Liver (tissue), 3 donors: ENCODE measurements at regions not wholly inside any gene's neighbourhood (a gene's known extent, or its start where the extent isn't known, plus 50 kb on each side); places are given as distances from the start of the nearest gene placed in this dataset.

ENCODE experiments used
- ATF3 ChIP-seq: IDR thresholded peaks from 2 replicates; pipeline ENCODE4 v1.6.1; 2016; ENCODE audit warnings: antibody characterized with exemption
- CTCF ChIP-seq: fragments of 150-350 bp; IDR thresholded peaks from 2 replicates; pipeline ENCODE4 v1.5.1; 2017; ENCODE audit warnings: improper control_type of control experiment, low read depth, low read length; ENCODE audit not compliant: missing input control
- EGR1 ChIP-seq, 2 donors: IDR thresholded peaks; 2 replicates each; pipeline ENCODE4 v1.6.1; 2016 to 2018; ENCODE audit warnings: antibody characterized with exemption in 2 of 2, low read depth in 2 of 2
- FOXA1 ChIP-seq: IDR thresholded peaks from 2 replicates; pipeline ENCODE4 v1.6.1; 2016; ENCODE audit warnings: antibody characterized with exemption
- HNF4G ChIP-seq: IDR thresholded peaks from 2 replicates; pipeline ENCODE4 v1.6.1; 2016; ENCODE audit warnings: antibody characterized with exemption
- JUND ChIP-seq, 2 donors: IDR thresholded peaks; 2 replicates each; pipeline ENCODE4 v1.6.1; 2016; ENCODE audit warnings: antibody characterized with exemption in 2 of 2
- MAX ChIP-seq: IDR thresholded peaks from 2 replicates; pipeline ENCODE4 v1.6.1; 2016; ENCODE audit warnings: antibody characterized with exemption
- NR2F2 ChIP-seq: IDR thresholded peaks from 2 replicates; pipeline ENCODE4 v1.6.1; 2016; ENCODE audit warnings: antibody characterized with exemption
- RAD21 ChIP-seq, 2 donors: IDR thresholded peaks; 2 replicates each; pipeline ENCODE4 v1.6.1; 2016; ENCODE audit warnings: antibody characterized with exemption in 2 of 2, mild to moderate bottlenecking in 2 of 2
- SP1 ChIP-seq: IDR thresholded peaks from 2 replicates; pipeline ENCODE4 v1.6.1; 2018; ENCODE audit warnings: antibody characterized with exemption, mild to moderate bottlenecking
- TAF1 ChIP-seq: conservative IDR thresholded peaks from 2 replicates; pipeline ENCODE4 v1.6.1; 2016; ENCODE audit warnings: antibody characterized with exemption, mild to moderate bottlenecking
- YY1 ChIP-seq: IDR thresholded peaks from 2 replicates; pipeline ENCODE4 v1.6.1; 2016; ENCODE audit warnings: antibody characterized with exemption, mild to moderate bottlenecking
- ZBTB33 ChIP-seq: IDR thresholded peaks from 2 replicates; pipeline ENCODE4 v1.6.1; 2016; ENCODE audit warnings: antibody characterized with exemption
- donor health status: healthy.
- donor health status: healthy.

- no peak for TF ChIP-seq MAX
- no peak for TF ChIP-seq CTCF
- TF ChIP-seq EGR1 (IDR thresholded peaks at IDR 0.05; ENCODE audit: low read depth in 2 of 2) = no peak
- no peak for TF ChIP-seq HNF4G
- TF ChIP-seq NR2F2 = no peak
- TF ChIP-seq RAD21 (IDR thresholded peaks at IDR 0.05) = no peak
- TF ChIP-seq SP1 = no peak
- TF ChIP-seq TAF1 = no peak
- no peak for TF ChIP-seq JUND (IDR thresholded peaks at IDR 0.05)
- TF ChIP-seq ATF3 = no peak
- TF ChIP-seq ZBTB33 = no peak
- TF ChIP-seq YY1 = no peak
- no peak for TF ChIP-seq FOXA1
Measured at GRCh38 chr14:65827520-65827919, 415.0 kb downstream of the FUT8 start.
